HG03060 (cell line): ENCODE measurements at regions not wholly inside any gene's neighbourhood (a gene's known extent, or its start where the extent isn't known, plus 50 kb on each side); places are given as distances from the start of the nearest gene placed in this dataset.

Source experiments
- ATAC-seq: cut with Tn5 transposase; IDR thresholded peaks from one replicate; pipeline ENCODE4 v1.9.1; 2021; ENCODE audit warnings: low read depth, moderate number of reproducible peaks; ENCODE audit not compliant: unreplicated experiment

DNA sequence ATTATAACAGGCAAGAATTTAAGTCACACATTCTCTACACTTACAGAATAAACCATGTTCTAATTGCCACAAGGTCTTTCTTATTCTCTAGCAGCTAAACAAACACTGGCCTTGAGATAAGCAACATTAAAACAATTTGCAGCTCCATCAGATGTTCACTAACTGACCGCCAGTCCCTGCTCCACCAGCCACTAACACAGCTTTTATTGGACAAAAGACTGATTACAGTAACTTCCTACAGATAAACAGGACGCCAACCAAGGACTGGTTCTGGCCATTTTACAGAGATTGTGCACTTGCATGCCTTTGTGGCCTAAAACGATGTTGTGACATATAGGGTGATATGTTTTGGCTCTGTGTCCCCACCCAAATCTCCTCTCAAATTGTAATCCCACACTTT, 388.9 kb upstream of the LRRC4C start:
- no peak for ATAC-seq

DNA sequence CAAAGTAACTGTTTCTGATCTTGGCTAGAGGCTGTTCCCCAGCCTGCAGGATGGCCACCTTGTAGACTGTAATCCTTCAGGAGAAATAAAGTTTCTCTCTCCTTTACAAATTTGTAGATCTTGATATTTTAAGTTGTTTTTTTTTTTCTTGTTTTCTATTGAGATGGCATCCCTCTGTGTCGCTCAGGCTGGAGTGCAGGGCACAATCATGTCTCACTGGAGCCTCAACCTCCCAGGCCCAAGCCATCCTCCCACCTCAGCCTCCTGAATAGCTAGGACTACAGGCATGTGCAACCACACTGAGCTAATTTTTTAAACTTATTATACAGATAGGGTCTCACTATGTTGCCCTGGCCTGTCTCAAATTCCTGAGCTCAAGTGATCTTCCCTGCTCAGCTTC, 389.8 kb upstream of the LRRC4C start:
- no peak for ATAC-seq

DNA sequence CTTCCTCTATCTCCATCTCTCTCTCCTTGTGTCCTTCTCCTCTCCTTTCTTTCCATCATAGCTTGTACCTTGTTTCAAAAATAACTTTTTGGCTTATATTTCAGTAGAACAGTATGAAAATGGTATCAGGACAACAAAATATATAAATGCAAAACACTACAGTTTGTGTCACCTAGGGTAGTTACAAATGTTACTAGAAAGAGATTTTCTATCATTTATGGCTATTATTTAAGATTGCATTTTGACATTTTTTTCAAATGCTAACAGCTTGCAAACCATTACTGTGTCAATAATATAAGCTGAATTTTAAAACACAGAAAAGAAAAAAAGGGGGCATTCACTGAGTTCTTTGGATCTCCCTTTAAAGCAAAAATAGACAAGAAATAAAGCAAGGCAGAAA, 392.3 kb upstream of the LRRC4C start:
- no peak for ATAC-seq

DNA sequence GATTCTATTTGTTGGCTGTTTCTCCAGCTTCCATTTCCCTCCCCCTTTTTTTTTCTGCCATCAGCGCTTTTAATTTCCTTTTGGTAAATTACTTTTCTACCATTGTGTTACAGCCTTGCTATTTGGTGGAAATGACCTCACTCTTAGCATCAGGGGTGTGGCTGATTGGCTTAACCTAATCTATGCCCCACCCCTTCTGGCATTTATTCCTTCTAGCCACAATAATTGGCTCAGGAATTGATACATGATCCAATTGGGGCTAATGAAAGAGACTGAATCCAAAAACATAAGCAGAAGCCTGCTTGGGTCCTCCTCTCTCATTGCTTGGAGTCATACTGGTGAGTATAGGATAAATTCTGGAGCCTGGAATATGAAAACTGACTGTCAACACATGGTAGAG, 402.4 kb upstream of the LRRC4C start:
- no peak for ATAC-seq

DNA sequence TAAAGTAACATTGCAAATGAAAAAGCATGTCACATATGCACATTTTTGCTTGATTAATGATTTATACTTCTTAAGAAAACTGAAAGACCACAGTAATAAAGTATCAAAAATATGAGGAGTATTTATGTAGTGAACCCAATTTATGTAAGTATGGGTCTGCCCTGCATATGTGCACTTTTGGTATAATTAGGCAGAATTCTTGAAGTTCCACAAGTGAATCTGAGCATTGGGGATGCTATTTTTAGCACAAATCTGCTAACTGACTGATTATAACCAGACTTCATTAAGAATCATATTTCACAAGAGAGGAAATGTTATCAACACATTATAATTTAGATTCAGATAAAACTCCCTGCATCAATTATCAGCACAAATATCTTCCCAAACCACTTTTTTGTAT, 407.1 kb upstream of the LRRC4C start:
- no peak for ATAC-seq

DNA sequence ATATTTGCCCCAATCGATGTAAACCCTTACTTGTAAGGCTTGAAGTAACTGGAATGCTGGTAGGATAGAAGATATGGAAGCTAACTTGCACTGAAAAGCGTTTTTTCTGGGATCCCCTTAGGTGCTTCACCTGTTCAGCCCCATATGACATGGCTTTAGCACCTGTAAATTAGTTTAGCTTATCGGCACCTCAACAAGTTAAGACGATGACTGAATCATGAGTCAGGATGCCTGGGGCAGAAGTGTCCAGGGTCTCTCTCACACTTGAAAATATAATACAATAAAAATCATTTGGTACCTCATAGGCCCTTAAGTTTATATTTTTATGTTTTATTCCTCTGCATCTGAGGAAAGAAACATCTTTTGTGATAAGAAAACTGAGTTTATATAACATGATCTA, 409.2 kb upstream of the LRRC4C start:
- no peak for ATAC-seq

DNA sequence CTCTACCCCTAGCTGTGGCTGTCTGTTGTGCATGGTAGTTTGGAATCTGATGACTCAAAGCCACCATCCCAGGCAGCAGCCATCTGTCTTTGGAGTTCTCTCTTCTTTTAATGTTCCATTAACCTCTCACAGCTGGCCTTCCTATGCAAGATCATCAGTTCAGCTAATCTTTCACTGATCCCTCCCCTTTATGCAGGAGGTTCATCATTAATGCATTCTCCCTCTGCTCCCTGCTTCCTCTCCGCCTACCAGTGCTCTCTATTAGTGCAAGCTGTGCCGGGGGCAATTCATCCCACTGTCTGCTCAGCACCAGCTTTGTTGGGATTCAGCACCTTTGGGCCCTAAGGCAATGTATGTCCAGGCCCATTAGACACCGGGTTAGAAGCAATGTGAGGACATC, 413.0 kb upstream of the LRRC4C start:
- ATAC-seq, result no peak

DNA sequence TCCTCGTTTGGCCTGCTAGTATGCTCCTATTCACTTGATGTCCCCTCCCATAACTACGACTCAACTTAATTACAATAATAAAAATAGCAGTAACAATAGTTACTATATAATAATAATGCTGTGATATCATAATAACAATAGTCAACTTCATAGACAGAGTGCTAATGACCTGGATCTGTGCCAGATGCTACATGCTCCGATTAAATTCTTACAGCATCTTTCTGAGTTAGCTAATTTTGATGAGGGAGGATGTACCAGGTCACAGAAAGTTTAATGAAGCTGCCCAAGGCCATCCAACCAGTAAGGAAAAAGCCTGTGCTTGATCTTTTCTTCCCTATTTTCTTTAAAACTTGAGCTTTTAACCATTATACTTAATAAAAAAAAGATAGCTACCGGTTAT, 413.4 kb upstream of the LRRC4C start:
- ATAC-seq, result no peak

DNA sequence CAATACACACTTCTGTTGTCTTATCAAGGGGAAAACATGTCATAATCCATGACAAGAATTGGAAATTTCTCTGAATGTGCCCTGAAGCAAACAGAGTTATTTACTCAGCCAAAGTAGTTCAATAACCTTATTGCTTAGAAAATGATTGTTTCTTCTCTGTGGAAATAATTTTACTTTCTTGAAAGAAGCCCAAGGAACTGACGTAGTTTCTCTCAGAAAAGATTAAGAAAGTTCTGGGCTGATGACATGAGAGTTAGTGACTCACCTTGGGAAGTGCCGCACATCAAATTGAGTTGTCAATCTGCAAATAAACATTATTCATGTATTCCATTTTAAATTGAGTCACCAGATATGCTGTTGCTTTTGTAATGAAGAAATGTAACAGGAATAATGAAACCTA, 418.6 kb upstream of the LRRC4C start:
- ATAC-seq, result no peak

DNA sequence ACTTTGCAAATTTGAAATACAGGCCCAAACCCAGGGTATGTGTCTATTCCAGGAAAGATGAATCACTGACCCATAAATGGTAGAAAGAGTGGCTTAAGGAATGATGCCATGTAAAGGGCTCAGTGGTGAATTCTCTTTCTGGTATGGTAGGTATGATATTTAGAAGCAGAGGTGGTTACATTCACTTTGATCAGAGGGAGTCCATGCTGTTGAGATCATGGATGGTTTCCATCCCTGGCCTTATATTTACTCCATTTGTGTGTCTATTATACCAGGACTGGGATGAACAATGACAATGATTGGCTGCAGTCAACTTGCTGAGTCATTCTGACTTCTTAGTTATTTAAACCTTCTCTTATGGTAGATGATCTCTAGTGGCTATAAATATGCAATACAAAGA, 419.8 kb upstream of the LRRC4C start:
- ATAC-seq, result no peak

DNA sequence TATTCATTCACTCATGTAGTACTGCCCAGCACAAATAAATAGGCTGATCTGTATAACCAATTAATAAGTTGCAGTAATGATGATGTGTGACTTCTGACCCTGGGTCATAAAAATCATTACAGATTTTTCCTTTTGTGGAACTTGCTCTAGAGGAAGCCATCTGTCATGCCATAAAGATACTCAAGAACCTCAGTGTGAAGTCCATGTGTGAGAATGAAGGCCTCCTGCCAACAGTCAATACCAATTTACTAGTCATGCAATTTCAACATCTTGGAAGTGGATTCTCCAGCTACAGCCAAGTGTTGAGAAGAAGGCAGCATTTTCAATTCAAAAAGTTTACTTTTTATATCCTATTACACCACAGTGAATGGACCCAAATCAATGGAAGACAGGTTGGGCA, 435.6 kb upstream of the LRRC4C start:
- ATAC-seq, result no peak

DNA sequence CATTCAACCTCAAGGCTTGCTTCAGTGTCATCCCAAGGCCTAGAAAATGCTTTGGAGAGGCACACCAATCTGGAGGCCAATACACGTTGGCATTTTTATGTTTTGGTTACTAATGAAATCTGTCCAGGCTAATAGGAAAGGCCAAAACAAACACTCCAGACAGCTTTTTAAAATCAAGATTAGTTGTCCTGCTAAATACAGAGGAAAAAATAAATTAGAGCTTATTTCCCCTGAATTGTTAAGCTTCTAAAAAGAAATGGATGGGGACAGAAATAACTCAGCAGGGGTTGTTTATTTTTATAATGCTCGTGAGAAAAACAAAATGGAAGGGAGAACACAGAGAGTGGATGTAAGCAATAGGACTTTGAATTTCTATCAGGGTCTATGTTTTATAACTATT, 438.5 kb upstream of the LRRC4C start:
- no peak for ATAC-seq

DNA sequence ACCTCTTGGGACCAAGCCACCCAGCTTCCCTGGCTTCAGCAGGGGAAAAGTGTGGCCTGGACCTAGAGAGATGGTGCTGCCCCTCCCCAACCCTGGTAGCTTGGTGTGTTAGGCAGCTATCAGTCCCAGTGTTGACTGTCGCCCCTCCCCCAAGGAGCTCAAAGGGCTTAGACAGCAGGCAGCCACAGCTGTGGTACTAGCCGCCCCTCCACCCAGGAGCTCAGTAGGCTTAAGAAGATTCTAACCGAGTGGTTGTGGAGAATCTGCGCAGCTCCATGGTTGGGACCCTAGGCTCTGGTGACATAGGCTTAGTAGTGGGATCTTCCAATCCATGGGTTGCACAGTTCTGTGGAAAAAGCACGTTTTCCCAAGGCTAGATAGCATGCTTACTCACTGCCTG, 458.4 kb upstream of the LRRC4C start:
- no peak for ATAC-seq

DNA sequence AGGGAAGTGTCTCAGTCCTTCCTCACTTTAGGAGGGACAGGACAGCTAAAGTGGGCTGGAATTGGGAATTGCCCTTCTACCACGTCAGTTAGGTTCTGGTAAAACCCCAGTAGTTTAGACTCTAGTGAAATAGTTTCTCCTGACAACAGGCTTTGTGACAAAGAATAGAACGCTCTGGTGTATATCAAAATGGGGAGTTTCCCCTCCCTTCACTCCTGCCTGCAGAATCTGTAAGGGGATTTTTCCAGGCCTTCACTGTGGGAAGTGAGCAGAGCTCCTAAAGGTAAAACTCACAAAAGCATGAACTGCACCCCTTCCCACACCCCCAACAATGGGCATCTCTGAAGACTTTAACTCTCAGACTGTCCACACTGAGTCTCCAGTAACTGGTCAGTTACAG, 460.9 kb upstream of the LRRC4C start:
- no peak for ATAC-seq

DNA sequence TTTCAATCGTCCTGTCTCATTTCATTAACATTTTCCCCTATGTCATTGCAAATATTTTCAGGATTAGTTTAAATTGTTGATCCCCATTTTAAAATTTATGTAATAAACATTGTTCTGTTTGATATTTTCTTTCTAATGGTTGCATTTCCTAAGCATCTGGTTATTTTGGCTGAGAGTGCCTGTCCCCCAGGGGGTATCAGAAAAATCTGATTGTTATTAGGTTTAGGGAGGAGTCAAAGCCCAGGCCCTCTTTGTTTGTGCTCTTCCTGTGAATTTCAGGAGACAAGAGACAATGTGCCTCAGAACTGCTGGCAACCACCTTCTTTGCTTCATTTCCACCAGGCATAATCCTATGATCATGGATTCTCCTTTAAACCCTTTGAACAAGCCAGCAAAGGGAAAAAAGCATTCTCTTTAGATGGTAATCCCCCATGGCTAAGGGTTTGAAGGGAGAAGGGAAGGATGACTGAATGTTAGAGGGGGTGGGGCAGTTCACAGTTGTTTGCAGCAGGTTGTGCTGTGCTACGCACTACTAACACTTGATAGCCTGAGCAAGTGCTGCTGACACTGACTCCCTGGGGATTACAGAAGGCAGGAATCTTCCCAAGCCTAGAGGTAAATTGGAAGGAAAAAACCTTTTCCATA, 462.4 kb upstream of the LRRC4C start:
- no peak for ATAC-seq

DNA sequence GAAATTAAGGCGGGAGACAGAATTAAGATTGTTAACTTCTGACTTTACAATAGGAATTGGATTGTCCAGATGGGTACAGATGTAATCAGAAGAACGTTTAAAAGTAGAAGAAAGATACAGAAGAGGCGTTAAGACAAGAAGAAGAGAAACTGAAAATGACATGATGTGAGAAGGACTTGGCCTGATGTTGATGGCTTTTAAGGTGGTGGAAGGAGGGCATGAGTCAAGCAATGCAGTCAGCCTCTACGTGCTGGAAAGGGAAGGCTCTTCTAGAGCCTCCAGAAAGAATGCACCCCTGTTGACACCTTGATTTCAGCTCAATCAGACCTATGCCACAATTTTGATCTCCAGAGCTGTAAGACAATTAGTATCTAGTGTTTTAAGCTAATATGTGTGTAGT, 466.9 kb upstream of the LRRC4C start:
- no peak for ATAC-seq

DNA sequence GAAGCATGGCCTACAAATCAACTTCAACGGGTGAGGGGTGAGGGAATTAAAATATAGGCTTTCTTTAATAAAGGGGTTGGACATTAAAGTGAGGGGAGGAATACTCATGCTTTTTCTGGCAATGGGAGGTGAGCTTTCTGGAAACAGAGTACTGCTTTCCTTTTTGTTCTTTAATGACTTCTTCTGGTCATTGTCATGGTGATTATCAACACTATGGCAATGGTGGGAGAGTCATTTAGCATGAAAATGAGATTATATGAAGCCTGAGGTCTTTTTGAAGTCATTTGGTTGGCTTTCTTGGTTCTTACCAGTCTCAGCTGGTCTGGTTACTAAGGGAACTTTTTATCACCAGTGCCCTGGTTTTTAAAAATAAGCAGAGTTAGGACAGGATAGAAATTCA, 475.8 kb upstream of the LRRC4C start:
- ATAC-seq, result no peak

DNA sequence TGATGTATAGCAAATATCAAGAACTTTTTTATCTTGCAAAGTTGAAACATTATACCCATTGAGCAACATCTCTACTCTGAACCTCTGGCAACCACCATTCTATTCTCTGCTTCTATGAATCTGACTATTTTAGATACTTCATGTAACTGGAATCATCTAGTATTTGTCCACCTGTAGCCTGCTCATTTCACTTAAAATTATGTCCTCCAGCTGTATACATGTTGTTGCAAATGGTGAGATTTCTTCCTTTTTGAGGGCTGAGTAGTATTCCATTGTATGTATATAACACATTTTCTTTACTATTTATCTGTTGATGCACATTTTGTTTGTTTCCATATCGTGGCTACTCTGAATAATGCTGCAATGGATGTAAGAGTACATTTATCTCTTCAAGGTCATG, 476.3 kb upstream of the LRRC4C start:
- ATAC-seq, result no peak

DNA sequence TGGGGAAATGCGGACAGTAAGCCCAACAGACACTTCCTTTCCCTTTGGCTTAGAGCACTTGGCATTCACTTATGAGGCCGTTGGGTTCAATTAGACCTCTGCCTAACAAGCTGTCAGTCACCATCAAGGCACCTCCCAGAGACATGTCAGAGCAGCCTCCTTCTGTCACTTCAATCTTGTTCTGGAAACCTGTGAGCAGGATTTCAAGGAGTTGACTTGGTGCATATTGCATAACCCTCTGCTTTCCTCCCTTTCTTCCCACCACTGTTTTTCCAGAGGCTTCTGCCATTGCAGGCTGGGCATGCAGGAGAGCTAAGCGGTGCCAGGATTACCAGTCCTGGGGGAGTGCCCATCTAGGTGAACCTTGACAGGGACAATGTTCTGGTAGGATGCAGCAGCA, 484.2 kb upstream of the LRRC4C start:
- ATAC-seq, result no peak

DNA sequence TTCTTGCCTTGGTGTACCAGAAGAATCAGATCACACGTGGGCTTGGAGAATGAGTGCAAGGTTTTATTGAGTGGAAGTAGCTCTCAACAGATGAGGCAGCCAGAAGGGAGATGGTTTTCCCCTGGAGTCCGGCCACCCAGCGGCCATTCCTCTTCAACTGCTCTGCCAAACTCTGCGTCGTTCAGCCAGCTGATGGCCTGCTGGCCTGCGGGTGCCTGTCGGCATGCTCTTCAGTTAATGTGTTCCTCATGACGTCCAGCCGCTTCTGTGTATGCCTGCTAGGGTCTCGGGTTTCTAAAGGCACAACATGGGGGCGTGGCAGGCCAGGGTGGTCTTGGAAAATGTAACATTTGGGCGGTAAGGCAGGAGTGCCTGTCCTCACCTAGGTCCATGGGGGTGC, 487.9 kb upstream of the LRRC4C start:
- no peak for ATAC-seq

DNA sequence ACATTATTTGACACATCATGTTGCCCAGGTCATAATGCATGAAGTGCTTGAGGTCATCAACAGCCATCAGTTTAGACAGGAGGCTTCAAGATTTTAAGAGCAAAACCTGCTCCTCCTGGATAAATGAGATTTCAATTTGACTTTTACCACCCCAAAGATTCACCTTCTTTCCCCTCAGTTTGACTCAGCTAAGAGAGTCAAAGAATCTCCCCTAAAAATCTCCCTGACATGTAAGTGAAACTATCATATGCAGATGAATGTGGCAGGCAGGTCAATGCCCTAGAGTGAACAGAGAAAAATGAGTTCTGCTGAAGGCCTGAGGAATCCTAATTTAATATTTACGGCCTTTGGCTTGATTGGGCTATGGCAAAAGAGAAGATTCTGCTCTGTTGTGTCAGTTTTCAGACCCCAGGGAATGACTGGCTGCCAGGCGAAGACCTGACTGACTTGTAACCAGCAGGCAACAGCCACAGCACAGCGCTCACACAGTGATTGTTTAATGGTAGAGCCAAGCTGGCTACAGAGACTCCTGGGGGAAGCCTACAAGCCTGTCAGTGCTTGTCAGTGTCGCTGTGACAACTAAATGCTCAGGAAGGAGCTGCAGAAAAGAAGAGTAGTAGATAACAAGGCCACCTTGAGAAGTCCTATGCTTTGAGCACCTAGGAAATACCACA, 491.2 kb upstream of the LRRC4C start:
- no peak for ATAC-seq

DNA sequence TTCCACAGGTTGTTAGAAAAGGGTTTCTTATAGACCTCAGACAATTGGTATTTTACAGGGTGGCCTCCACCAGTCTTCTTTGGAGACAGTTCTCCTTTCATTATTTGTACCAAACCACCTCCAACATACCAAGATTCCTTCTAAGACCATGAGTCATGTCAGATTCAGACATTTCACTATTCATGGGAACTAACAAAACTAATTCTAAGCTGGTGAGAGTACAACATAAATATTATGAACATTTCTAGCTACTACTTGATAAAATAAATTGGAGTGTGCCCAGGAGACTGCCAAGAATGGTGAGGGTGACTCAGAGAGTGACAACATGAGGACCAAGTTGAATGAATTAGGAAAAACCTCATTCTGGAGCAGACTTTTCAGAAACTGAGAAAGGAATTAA, 494.6 kb upstream of the LRRC4C start:
- no peak for ATAC-seq

DNA sequence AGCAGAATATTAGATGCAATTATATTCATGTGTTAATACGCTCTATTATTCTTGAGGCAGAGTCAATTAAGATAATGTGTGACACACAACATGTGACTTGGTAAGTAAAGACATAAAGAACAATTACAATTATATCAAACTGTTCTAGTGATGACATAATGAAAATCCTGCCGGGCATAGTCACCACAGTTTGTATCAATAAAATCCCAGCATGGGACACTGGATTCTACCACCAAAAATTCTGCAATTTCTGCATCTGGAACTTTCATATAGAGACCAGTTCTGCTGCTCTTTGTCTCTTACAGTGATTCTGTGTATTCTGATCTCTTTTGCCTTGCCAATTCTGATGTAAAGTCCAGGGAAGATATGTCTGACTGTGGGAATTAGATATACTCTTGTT, 495.6 kb upstream of the LRRC4C start:
- ATAC-seq, result no peak
